T-helper 2 cell (primary cell): ENCODE measurements at regions not wholly inside any gene's neighbourhood (a gene's known extent, or its start where the extent isn't known, plus 50 kb on each side); places are given as distances from the start of the nearest gene placed in this dataset.
"Not testable (repeated sequence)": the region's sequence is repeated elsewhere in the genome, so short reads cannot be mapped to it uniquely, and the experiment has no call there.

Source experiments
- DNase-seq, 5 experiments: peaks; one replicate each; pipeline versions ENCODE4 v3.0.0 to v3.0.0-alpha.2; 2012 to 2022

GRCh38 chr2:156254637-156255067, 77.9 kb downstream of the NR4A2 start:
- peak in 1 of 5 experiments; percentile 3 for DNase-seq

GRCh38 chr2:156253765-156254164, 78.8 kb downstream of the NR4A2 start:
- no peak for DNase-seq

DNA sequence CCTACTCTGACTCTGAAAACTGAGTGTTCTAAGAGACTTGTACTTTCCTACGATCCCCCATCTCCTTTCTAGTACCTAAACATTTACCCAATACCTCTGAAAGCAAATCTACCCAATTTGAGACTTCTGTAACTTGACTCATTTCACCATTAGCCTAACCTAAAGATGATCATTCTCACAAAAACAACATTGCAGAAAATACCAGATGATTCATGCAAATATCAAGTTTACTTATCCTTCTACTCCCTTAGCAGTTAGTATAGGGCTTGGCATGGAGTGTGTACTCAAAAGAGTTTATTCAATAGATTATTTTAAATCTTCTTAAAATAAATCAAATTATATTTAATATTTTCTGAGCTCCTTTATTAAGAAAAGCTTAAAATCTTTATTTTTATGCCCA, 89.6 kb downstream of the NR4A2 start:
- no peak for DNase-seq

DNA sequence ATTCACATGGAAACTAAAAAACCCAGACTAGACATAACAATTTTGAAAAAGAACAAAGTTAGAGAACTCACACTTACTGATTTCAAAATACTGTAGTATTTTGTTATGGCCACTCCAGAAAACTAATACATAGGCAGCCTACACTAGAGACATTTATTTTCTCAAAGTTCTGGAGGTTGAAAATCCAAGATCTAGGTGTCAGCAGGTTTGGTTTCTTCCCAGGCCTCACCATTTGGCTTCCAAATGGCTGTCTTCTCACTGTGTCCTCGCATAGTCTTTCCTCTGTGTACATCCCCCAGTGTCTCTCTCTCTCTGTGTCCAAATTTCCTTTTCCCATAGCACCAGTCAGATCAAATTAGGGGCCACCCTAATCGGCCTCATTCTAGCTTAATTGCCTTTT, 95.0 kb downstream of the NR4A2 start:
- no peak for DNase-seq

DNA sequence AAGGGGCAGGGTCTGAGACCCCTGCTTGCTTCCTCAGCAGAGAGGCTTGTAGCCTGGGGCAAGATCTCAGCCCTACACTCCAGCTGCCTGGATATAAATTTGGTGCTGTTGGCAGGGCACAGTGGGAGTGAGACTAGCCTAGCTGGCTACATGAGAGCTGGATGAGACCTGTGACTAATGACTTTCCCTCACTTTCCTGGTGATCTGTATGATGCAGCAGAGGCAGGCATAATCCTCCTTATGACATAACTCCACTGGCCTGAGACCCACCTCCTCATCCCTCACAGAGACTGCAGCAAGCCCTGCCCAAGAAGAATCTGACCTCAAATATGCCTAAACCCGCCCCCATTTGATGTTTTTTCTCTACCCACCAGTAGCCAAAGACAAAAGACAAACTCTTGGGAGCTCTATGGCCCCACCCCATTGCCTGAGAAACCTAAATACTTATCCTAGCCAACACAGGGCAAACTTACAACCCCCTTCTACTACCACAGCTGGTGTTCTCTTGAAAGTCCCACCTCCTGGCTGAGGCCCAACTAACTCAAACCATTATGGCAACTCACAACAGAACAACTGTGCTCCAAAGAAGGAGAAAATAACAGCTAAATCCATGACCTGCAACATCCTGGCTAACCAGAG, 102.7 kb downstream of the NR4A2 start:
- no peak for DNase-seq

DNA sequence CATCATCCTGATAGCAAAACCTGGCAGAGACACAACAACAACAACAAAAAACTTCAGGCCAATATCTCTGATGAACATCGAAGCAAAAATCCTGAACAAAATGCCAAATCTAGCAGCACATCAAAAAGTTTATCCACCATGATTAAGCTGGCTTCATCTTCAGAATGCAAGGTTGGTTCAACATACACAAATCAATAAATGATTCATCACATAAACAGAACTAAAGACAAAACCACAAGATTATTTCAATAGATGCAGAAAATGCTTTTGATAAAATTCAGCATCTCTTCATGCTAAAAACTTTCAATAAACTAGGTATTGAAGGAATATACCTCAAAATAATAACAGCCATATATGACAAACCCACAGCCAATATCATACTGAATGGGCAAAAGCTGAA, 109.2 kb downstream of the NR4A2 start:
- DNase-seq: not testable (repeated sequence)

- no peak for DNase-seq
These were observed 110.8 kb downstream of the NR4A2 start for GRCh38 chr2:156221703-156222102.

DNA sequence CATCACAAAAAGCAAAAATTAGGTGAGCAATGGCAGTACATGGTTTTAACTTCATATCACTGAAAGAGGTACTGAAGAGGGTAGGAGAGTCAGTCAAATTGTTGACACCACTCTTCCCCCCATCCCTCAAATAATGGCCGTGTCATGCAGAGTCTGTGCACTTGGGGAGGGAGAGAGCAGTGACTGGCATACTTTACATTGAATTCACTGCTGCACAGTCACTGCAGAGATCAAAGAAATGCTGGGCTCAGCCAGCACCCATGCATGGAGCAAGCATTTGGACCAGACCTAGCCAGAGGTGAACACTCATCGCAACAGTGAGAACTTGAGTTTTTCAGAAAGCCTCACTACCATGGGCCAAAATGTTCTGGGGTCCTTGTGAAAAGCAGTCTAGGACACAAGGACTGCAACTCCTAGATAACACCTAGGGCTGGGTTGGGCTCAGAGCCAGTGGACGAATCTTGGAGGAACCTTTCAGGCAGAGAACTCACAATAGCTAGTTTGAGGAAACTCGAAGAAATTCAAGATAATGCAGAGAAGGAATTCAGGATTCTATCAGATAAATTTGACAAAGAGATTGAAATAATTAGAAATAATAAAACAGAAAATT, 112.9 kb downstream of the NR4A2 start:
- no peak for DNase-seq

GRCh38 chr2:156215656-156216055, 116.9 kb downstream of the NR4A2 start:
- DNase-seq: no peak

DNA sequence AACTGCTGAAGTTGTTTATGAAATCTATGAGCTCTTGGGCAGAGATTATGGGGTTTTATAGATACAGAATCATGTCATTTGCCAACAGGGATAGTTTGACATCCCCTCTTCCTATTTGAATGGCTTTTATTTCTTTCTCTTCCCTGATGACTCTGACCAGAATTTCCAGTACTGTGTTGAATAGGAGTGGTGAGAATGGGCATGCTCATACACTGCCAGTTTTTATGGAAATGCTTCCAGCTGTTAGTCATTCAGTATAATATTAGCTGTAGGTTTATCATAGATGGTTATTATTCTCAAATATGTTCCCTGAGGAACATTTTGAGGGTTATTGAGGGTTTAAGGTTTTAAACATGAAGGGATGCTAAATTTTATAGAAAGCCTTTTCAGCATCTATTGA, 121.2 kb downstream of the NR4A2 start:
- DNase-seq: no peak

DNA sequence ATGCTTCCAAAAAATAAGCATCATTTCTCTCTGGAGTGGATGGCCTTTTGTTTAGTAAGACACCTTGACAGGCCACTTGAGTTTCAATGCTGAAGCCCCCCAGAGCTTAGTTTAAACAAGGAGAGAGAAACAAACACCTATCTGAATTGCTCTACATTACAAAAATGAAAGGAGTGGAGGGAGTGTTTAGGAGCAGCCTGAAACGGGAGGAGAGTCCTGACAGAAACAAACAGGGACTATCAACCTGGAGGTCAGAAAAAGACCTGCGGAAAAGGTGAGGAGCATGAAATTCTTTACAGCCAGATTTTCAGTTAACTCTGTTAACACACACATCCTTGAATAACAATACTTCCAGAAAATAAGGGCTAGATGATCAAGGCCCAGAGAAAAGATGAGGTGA, 126.2 kb downstream of the NR4A2 start:
- DNase-seq: no peak

DNA sequence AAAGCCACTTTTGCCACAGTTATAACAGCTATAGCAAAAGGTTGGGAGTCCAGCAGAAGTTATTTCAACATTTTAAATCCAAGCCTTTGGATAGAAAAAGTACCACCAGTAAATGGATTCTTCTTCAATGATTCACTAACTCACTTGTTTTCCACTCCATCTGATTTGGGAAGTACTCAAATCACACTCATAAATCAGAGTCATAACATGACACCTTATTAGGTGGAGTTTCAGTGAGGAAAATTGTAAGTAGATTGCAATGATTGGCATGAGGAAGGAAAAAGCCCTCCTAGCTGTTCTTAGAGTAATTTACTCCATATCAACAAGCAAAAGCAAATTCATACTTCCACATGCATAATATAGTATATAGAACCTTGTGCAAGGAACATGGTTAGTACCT, 132.9 kb downstream of the NR4A2 start:
- no peak for DNase-seq

DNA sequence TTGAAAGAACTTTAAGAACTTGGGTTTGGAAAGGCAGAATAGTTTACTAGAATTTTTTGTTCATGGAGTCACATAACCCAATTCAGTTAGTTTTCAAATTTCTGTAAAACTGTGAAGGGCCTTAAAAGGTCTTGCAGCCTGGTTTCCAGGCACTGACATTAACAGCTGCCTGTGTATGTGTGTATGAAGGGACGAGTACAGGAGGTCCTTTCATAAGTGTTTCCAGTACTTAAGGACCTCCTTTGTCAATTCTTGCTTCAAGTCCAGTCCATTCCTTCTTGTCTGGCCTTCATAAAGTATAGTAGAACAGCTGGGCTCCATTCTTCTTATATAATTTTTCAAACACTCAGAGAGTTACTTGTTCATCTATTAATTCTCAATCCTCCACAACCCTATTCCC, 136.5 kb downstream of the NR4A2 start:
- DNase-seq: no peak

- no peak for DNase-seq
These were observed 140.1 kb downstream of the NR4A2 start for GRCh38 chr2:156192468-156192867.

DNA sequence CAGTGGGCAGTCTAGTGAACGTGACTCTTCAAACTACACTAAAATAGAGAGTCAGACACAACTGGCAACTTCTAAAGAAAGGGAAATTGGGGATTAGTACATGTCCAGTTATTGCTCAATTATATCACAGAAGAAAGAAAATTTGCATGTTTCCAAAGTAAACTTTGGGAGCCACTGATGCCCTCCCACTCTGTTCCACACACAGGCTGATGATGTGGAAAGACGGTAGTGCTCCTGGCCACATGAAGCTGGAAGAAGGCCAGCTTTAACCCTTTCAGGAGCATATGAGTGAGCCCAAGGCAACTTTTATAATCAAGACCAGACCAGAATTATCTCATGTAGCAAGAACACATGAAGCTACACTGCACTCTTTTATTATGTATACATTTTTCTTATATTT, 141.0 kb downstream of the NR4A2 start:
- DNase-seq: no peak

GRCh38 chr2:156190517-156190916, 142.0 kb downstream of the NR4A2 start:
- no peak for DNase-seq

GRCh38 chr2:156189584-156189983, 142.9 kb downstream of the NR4A2 start:
- no peak for DNase-seq

GRCh38 chr2:156189143-156189542, 143.4 kb downstream of the NR4A2 start:
- no peak for DNase-seq

- DNase-seq: no peak
These were observed 150.4 kb downstream of the NR4A2 start for GRCh38 chr2:156182132-156182531.

GRCh38 chr2:156181208-156181607, 151.3 kb downstream of the NR4A2 start:
- no peak for DNase-seq

DNA sequence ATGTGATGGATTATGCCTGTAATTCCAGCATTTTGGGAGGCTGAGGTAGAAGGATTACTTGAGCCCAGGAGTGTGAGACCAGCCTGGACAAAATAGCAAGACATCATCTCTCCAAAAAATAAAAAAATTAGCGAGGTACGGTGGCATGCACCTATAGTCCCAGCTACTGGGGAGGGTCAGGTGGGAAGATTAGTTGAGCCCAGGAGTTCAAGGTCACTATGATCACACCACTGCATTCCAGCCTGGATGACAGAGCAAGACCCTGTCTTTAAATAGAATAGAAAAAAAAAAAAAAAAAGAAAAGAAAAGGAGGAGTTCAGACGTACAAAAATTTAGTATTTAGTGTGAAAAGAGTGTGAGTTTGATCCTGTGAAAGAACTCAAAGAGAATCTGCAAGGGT, 154.9 kb downstream of the NR4A2 start:
- no peak for DNase-seq

DNA sequence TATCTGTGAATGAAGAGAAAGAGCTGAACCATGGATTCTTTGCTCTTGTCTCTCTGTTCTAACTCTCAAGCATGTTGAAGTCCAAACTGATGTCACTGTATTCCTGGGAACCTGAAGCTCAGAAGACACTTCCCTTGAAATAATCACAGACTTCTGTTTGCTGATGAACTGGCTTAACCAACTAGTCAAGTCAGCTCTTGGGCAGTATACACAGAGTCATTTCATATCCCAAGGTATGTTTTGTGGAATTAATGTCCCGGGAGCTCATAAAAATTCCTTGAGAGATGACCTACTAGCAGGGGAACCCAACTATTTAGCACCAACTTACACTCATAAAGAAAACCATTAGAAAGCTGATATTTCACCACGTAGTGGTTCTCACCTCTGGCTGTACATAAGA, 156.6 kb downstream of the NR4A2 start:
- no peak for DNase-seq

- DNase-seq: no peak
These were observed 161.6 kb downstream of the NR4A2 start for GRCh38 chr2:156170929-156171328.

DNA sequence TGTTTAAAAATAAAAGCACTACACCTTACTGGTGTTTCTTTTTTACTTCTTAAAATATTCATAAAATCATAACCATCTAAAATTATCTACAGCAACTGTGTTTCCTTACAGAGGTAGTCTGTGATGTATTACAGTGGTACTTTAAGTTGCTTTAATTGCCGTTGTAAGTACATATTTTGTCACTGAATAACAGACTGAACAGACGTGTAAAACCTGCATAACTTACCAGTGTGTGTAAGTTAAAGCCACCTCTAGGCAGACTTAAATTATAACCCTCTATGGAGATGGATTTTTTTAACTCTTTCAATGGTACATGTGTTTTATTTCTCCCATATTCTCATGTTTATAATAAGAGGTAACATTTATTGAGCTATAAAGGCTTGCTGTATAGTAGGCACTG, 166.8 kb downstream of the NR4A2 start:
- no peak for DNase-seq
